Ovary (tissue), 7 donors: ENCODE measurements at regions not wholly inside any gene's neighbourhood (a gene's known extent, or its start where the extent isn't known, plus 50 kb on each side); places are given as distances from the start of the nearest gene placed in this dataset.

Source experiments
- DNase-seq, 5 donors: peaks; one replicate each; pipeline ENCODE4 v3.0.0-alpha.2; 2019 to 2020
- H3K27ac ChIP-seq, 2 donors: fragments of 200-600 bp; one replicate each; pipeline versions ENCODE4 v1.5.1 to v1.8.0; 2019 to 2022
- H3K27me3 ChIP-seq: fragments of 200-600 bp; one replicate; pipeline ENCODE4 v1.8.0; 2022
- H3K36me3 ChIP-seq: fragments of 200-600 bp; sonication (generic); one replicate; pipeline ENCODE4 v1.5.1; 2019
- H3K4me1 ChIP-seq: one replicate; pipeline ENCODE4 v1.8.1; 2013; ENCODE audit warnings: mild to moderate bottlenecking, moderate library complexity; ENCODE audit not compliant: insufficient read depth
- H3K4me3 ChIP-seq: fragments of 200-600 bp; sonication (generic); one replicate; pipeline ENCODE4 v1.5.1; 2017
- H3K9me3 ChIP-seq, 2 donors: fragments of 200-600 bp in 1 of 2; sonication (generic) in 1 of 2; one replicate each; pipeline versions ENCODE4 v1.5.1 to v1.8.1; 2013 to 2019; ENCODE audit warnings: mild to moderate bottlenecking in 1 of 2, moderate library complexity in 1 of 2
- CTCF ChIP-seq, 3 donors: fragments of 450-650 bp in 2 of 3; fragments of 200-600 bp in 1 of 3; IDR thresholded peaks; one replicate each; pipeline versions ENCODE4 v1.5.1 to v1.8.0; 2016 to 2022; ENCODE audit warnings: antibody characterized with exemption in 3 of 3, mild to moderate bottlenecking in 1 of 3
- EP300 ChIP-seq: sonication (generic); formaldehyde crosslinking; IDR thresholded peaks from one replicate; pipeline ENCODE4 v1.6.1; 2017; ENCODE audit warnings: antibody characterized with exemption
- POLR2A ChIP-seq: fragments of 450-650 bp; IDR thresholded peaks from one replicate; pipeline ENCODE4 v1.6.1; 2017; ENCODE audit warnings: antibody characterized with exemption, mild to moderate bottlenecking, moderate library complexity
- WGBS, 3 donors: extraction: QIAGEN DNeasy Blood & Tissue Kit in 1 of 3; methylation state at CpG; one replicate each; pipeline versions ENCODE4 v1.1.5 to v1.1.7; 2013 to 2017; 5-methylcytosine and 5-hydroxymethylcytosine counted together
- intact Hi-C, 4 donors: fragments of 100-400 bp; cut with DNase I; formaldehyde crosslinking; loops; one replicate each; pipeline versions ENCODE4 v1.11.0 to v1.15.1; 2022 to 2023
- donor health status: DM: no; HTN: no; CAD: no; lungs with moderate emphysema.
- donor health status: DM: no; HTN: no; CAD: no.
- donor health status: Bipolar disorder and iron deficiency.
- donor health status: DM: no; HTN: no; CAD: no.
- donor health status: DM: yes; HTN: yes; CAD: no.

- Histone ChIP-seq H3K27ac (no peak overlapping the region), H3K4me3 (no peak overlapping the region), H3K36me3 (no peaks in the 10 kb centered on the region), H3K27me3 (no peaks in the 10 kb centered on the region), H3K9me3 (no peaks in the 10 kb centered on the region), H3K4me1 (no peaks in the 10 kb centered on the region)
- no peak for DNase-seq
- WGBS, 3 donors: 78 to 86% (median 81%) methylated on average over 3 of the region's 3 CpGs
- TF ChIP-seq CTCF (IDR thresholded peaks at IDR 0.05): no peak
- no peak for TF ChIP-seq EP300
- TF ChIP-seq POLR2A: no peak
- intact Hi-C loops: no loop called here
These were observed 107.4 kb downstream of the P2RY1 start for GRCh38 chr3:152942366-152942765.

- no peaks in the 10 kb centered on the region for H3K36me3 ChIP-seq
- no peak for DNase-seq
- H3K9me3 ChIP-seq: no peaks in the 10 kb centered on the region
- H3K4me3 ChIP-seq: no peak overlapping the region
- intact Hi-C loops: no loop called here
- no peaks in the 10 kb centered on the region for H3K27me3 ChIP-seq
- 54 to 66% (median 62%) methylated on average over 3 of the region's 3 CpGs for WGBS, 3 donors
- TF ChIP-seq EP300 (no peak), CTCF (IDR thresholded peaks at IDR 0.05) (no peak), POLR2A (no peak)
- no peaks in the 10 kb centered on the region for H3K4me1 ChIP-seq
- H3K27ac ChIP-seq: no peak overlapping the region
These were observed 108.7 kb downstream of the P2RY1 start for GRCh38 chr3:152943645-152944044.

- 73 to 86% (median 78%) methylated on average over 1 of the region's 1 CpG for WGBS, 3 donors
- no peaks in the 10 kb centered on the region for H3K9me3 ChIP-seq
- no peak overlapping the region for H3K4me3 ChIP-seq
- H3K27me3 ChIP-seq: no peaks in the 10 kb centered on the region
- no peaks in the 10 kb centered on the region for H3K4me1 ChIP-seq
- intact Hi-C loops: no loop called here
- no peak overlapping the region for H3K27ac ChIP-seq
- DNase-seq: no peak
- TF ChIP-seq POLR2A (no peak), CTCF (IDR thresholded peaks at IDR 0.05) (no peak), EP300 (no peak)
- no peaks in the 10 kb centered on the region for H3K36me3 ChIP-seq
These were observed 109.7 kb downstream of the P2RY1 start for GRCh38 chr3:152944671-152945070.

GRCh38 chr3:152945556-152945955, 110.6 kb downstream of the P2RY1 start:
- Histone ChIP-seq H3K36me3 (no peaks in the 10 kb centered on the region), H3K9me3 (no peaks in the 10 kb centered on the region), H3K27ac (no peak overlapping the region), H3K4me1 (no peaks in the 10 kb centered on the region), H3K27me3 (no peaks in the 10 kb centered on the region), H3K4me3 (no peak overlapping the region)
- WGBS, 3 donors: 80 to 89% (median 89%) methylated on average over 2 of the region's 2 CpGs
- DNase-seq: no peak
- intact Hi-C loops: no loop called here
- TF ChIP-seq CTCF (IDR thresholded peaks at IDR 0.05) (no peak), POLR2A (no peak), EP300 (no peak)

GRCh38 chr3:152957491-152957890, 122.6 kb downstream of the P2RY1 start:
- TF ChIP-seq POLR2A: no peak
- TF ChIP-seq EP300: no peak
- TF ChIP-seq CTCF (IDR thresholded peaks at IDR 0.05): no peak
- WGBS, 3 donors: 97 to 98% (median 98%) methylated on average over 2 of the region's 2 CpGs
- Histone ChIP-seq H3K27me3 (no peaks in the 10 kb centered on the region), H3K27ac (no peak overlapping the region), H3K36me3 (no peaks in the 10 kb centered on the region), H3K4me3 (no peak overlapping the region), H3K4me1 (no peaks in the 10 kb centered on the region), H3K9me3 (no peaks in the 10 kb centered on the region)
- intact Hi-C loops: no loop called here
- DNase-seq: no peak
